Stimulated activated CD4-positive, alpha-beta T cell treated with anti-CD3 and anti-CD28 coated beads, Interleukin-15, amount 100 ng/mL, for 24 hours (primary cell): ENCODE measurements at regions not wholly inside any gene's neighbourhood (a gene's known extent, or its start where the extent isn't known, plus 50 kb on each side); places are given as distances from the start of the nearest gene placed in this dataset.
"Not testable (repeated sequence)": the region's sequence is repeated elsewhere in the genome, so short reads cannot be mapped to it uniquely, and the experiment has no call there.

Experiments used
- DNase-seq: peaks from one replicate; pipeline ENCODE4 v3.0.0-alpha.2; 2020

- no peak for DNase-seq
These were observed 266.6 kb downstream of the ZIC1 start for GRCh38 chr3:147675761-147676160.

- no peak for DNase-seq
These were observed 271.8 kb downstream of the ZIC1 start for GRCh38 chr3:147680837-147681483.

- DNase-seq: no peak
These were observed 279.7 kb downstream of the ZIC1 start for GRCh38 chr3:147688868-147689267.

- DNase-seq: no peak
These were observed 290.1 kb downstream of the ZIC1 start for GRCh38 chr3:147699175-147699838.

GRCh38 chr3:147701195-147701594 lies 292.0 kb downstream of the ZIC1 start:
- no peak for DNase-seq

- DNase-seq: no peak
These were observed 293.3 kb downstream of the ZIC1 start for GRCh38 chr3:147702509-147702908.

- DNase-seq: no peak
These were observed 296.5 kb downstream of the ZIC1 start for GRCh38 chr3:147705651-147706051.

- DNase-seq: not testable (repeated sequence)
These were observed 301.6 kb downstream of the ZIC1 start for GRCh38 chr3:147710753-147711152.

GRCh38 chr3:147712357-147712756 lies 303.2 kb downstream of the ZIC1 start:
- DNase-seq: no peak

GRCh38 chr3:147712758-147713157 lies 303.6 kb downstream of the ZIC1 start:
- DNase-seq: not testable (repeated sequence)

GRCh38 chr3:147713234-147714133 lies 304.3 kb downstream of the ZIC1 start:
- no peak for DNase-seq

GRCh38 chr3:147729641-147730040 lies 320.5 kb downstream of the ZIC1 start:
- no peak for DNase-seq

GRCh38 chr3:147730284-147730683 lies 321.1 kb downstream of the ZIC1 start:
- DNase-seq: no peak

- DNase-seq: no peak
These were observed 324.1 kb downstream of the ZIC1 start for GRCh38 chr3:147733217-147733616.

- no peak for DNase-seq
These were observed 326.5 kb downstream of the ZIC1 start for GRCh38 chr3:147735616-147736015.

- no peak for DNase-seq
These were observed 327.1 kb downstream of the ZIC1 start for GRCh38 chr3:147736226-147736625.

- DNase-seq: no peak
These were observed 328.2 kb downstream of the ZIC1 start for GRCh38 chr3:147737376-147737775.

- DNase-seq: no peak
These were observed 331.8 kb downstream of the ZIC1 start for GRCh38 chr3:147740928-147741327.

- no peak for DNase-seq
These were observed 335.8 kb downstream of the ZIC1 start for GRCh38 chr3:147744967-147745366.

GRCh38 chr3:147755310-147755709 lies 346.1 kb downstream of the ZIC1 start:
- no peak for DNase-seq

GRCh38 chr3:147756476-147756875 lies 347.3 kb downstream of the ZIC1 start:
- no peak for DNase-seq

GRCh38 chr3:147757866-147758265 lies 348.7 kb downstream of the ZIC1 start:
- DNase-seq: no peak

GRCh38 chr3:147758771-147759170 lies 349.6 kb downstream of the ZIC1 start:
- no peak for DNase-seq

- no peak for DNase-seq
These were observed 350.9 kb downstream of the ZIC1 start for GRCh38 chr3:147760085-147760484.
